ENCODE measurements at regions not wholly inside any gene's neighbourhood (a gene's known extent, or its start where the extent isn't known, plus 50 kb on each side); places are given as distances from the start of the nearest gene placed in this dataset.

- Histone ChIP-seq H3K4me1 (no peaks in the 10 kb centered on the region), H3K27ac (no peak overlapping the region), H3K27me3 (ENCODE audit: insufficient read depth in 3 of 3, low read length in 2 of 3) (no peaks in the 10 kb centered on the region), H3K4me3 (no peak overlapping the region), H3K36me3 (ENCODE audit: insufficient read depth in 1 of 2, low read depth in 1 of 2) (no peaks in the 10 kb centered on the region), H3K9me3 (no peaks in the 10 kb centered on the region)
- TF ChIP-seq CTCF (IDR thresholded peaks at IDR 0.05) = no peak
- DNase-seq (no peak), ATAC-seq (no peak)
- intact Hi-C loops (cut with DNase I) = no loop called here
These were observed 387.1 kb upstream of the PRICKLE1 start for GRCh38 chr12:42976620-42977019.

- no peak for TF ChIP-seq CTCF (IDR thresholded peaks at IDR 0.05)
- WGBS, 3 donors = 69 to 87% (median 77%) methylated on average over 3 of the region's 3 CpGs
- no peak for ATAC-seq
- Histone ChIP-seq H3K4me1 (no peaks in the 10 kb centered on the region), H3K4me3 (no peak overlapping the region), H3K27ac (no peak overlapping the region), H3K9me3 (no peaks in the 10 kb centered on the region), H3K27me3 (ENCODE audit: insufficient read depth in 3 of 3, low read length in 2 of 3) (no peaks in the 10 kb centered on the region), H3K36me3 (ENCODE audit: insufficient read depth in 1 of 2, low read depth in 1 of 2) (no peaks in the 10 kb centered on the region)
- intact Hi-C loops (cut with DNase I) = no loop called here
- DNase-seq = no peak
These were observed 386.6 kb upstream of the PRICKLE1 start for GRCh38 chr12:42976122-42976521.

GRCh38 chr12:42969355-42969754 lies 379.8 kb upstream of the PRICKLE1 start:
- DNase-seq (peak in 1 of 2 donors; percentile 49), ATAC-seq (peak in 2 of 4 donors; percentile 55 to 62)
- Histone ChIP-seq H3K36me3 (ENCODE audit: insufficient read depth in 1 of 2, low read depth in 1 of 2) (no peaks in the 10 kb centered on the region), H3K9me3 (no peaks in the 10 kb centered on the region), H3K27me3 (ENCODE audit: insufficient read depth in 3 of 3, low read length in 2 of 3) (no peaks in the 10 kb centered on the region), H3K4me1 (no peaks in the 10 kb centered on the region), H3K4me3 (no peak overlapping the region), H3K27ac (no peak overlapping the region)
- no peak for TF ChIP-seq CTCF (IDR thresholded peaks at IDR 0.05)
- 30 to 58% (median 44%) methylated on average over 5 of the region's 5 CpGs for WGBS, 3 donors
- intact Hi-C loops (cut with DNase I) = no loop called here

- TF ChIP-seq CTCF (IDR thresholded peaks at IDR 0.05) = no peak
- no peaks in the 10 kb centered on the region for H3K9me3 ChIP-seq
- H3K4me1 ChIP-seq = no peaks in the 10 kb centered on the region
- 91 to 94% (median 93%) methylated on average over 1 of the region's 1 CpG for WGBS, 3 donors
- H3K4me3 ChIP-seq = no peak overlapping the region
- H3K27ac ChIP-seq = no peak overlapping the region
- ATAC-seq (no peak), DNase-seq (no peak)
- intact Hi-C loops (cut with DNase I) = no loop called here
- no peaks in the 10 kb centered on the region for H3K36me3 ChIP-seq (ENCODE audit: insufficient read depth in 1 of 2, low read depth in 1 of 2)
- no peaks in the 10 kb centered on the region for H3K27me3 ChIP-seq (ENCODE audit: insufficient read depth in 3 of 3, low read length in 2 of 3)
These were observed 378.9 kb upstream of the PRICKLE1 start for GRCh38 chr12:42968426-42968825.

GRCh38 chr12:42967850-42968249 lies 378.3 kb upstream of the PRICKLE1 start:
- WGBS, 3 donors = 95 to 96% (median 95%) methylated on average over 3 of the region's 3 CpGs
- TF ChIP-seq CTCF (IDR thresholded peaks at IDR 0.05) = no peak
- Histone ChIP-seq H3K4me3 (no peak overlapping the region), H3K9me3 (no peaks in the 10 kb centered on the region), H3K27me3 (ENCODE audit: insufficient read depth in 3 of 3, low read length in 2 of 3) (no peaks in the 10 kb centered on the region), H3K4me1 (no peaks in the 10 kb centered on the region), H3K36me3 (ENCODE audit: insufficient read depth in 1 of 2, low read depth in 1 of 2) (no peaks in the 10 kb centered on the region), H3K27ac (no peak overlapping the region)
- ATAC-seq (no peak), DNase-seq (no peak)
- intact Hi-C loops (cut with DNase I) = no loop called here
